ENCODE measurements at regions not wholly inside any gene's neighbourhood (a gene's known extent, or its start where the extent isn't known, plus 50 kb on each side); places are given as distances from the start of the nearest gene placed in this dataset.

DNA sequence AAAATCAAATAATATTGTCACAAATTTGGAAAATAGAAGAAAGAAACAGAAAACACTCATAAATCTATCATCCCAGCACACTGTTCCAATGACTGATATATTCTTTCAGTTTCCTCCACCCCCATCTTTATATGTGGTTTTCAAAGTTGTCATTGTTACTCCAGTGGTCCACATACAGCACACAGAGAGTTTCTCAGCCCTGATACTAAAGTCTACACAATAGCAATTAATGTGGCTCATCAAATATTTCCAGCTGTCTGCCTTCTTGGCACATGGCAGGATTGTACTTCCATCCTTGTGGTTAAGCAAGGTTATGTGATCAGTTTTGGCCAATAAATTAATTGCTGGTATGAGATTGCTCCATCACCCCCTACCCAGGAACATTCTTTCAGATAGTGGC lies 221.7 kb downstream of the PDCD6IP start:
- TF ChIP-seq, protein P1, sequence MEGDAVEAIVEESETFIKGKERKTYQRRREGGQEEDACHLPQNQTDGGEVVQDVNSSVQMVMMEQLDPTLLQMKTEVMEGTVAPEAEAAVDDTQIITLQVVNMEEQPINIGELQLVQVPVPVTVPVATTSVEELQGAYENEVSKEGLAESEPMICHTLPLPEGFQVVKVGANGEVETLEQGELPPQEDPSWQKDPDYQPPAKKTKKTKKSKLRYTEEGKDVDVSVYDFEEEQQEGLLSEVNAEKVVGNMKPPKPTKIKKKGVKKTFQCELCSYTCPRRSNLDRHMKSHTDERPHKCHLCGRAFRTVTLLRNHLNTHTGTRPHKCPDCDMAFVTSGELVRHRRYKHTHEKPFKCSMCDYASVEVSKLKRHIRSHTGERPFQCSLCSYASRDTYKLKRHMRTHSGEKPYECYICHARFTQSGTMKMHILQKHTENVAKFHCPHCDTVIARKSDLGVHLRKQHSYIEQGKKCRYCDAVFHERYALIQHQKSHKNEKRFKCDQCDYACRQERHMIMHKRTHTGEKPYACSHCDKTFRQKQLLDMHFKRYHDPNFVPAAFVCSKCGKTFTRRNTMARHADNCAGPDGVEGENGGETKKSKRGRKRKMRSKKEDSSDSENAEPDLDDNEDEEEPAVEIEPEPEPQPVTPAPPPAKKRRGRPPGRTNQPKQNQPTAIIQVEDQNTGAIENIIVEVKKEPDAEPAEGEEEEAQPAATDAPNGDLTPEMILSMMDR (IDR thresholded peaks at IDR 0.05), result no peak
- TF ChIP-seq POLR2A (IDR thresholded peaks at IDR 0.05), result no peak
